ENCODE measurements at regions not wholly inside any gene's neighbourhood (a gene's known extent, or its start where the extent isn't known, plus 50 kb on each side); places are given as distances from the start of the nearest gene placed in this dataset.

DNA sequence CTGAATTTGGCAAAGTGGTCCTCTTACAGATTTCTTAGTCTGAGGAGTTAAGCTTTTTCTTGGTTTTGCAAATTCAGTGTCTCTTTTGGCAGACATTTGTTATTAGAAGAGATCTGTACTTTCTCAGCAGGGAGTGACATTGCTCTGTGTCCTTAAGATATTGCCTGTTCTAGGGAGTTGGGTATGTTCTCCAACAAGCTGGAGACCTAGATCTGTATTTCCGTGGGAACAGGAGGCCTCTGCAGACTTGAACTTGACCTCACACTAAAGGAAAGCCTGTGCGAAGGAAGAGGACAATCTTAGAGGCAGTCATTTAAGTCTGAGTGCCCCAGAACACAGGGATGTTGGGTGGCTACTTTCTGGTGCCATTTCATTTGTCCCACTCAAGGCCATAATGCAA lies 107.0 kb upstream of the ATP8B1 start:
- H3K36me3 Mint-ChIP-seq = no peaks in the 10 kb centered on the region
- TF ChIP-seq, protein P1, sequence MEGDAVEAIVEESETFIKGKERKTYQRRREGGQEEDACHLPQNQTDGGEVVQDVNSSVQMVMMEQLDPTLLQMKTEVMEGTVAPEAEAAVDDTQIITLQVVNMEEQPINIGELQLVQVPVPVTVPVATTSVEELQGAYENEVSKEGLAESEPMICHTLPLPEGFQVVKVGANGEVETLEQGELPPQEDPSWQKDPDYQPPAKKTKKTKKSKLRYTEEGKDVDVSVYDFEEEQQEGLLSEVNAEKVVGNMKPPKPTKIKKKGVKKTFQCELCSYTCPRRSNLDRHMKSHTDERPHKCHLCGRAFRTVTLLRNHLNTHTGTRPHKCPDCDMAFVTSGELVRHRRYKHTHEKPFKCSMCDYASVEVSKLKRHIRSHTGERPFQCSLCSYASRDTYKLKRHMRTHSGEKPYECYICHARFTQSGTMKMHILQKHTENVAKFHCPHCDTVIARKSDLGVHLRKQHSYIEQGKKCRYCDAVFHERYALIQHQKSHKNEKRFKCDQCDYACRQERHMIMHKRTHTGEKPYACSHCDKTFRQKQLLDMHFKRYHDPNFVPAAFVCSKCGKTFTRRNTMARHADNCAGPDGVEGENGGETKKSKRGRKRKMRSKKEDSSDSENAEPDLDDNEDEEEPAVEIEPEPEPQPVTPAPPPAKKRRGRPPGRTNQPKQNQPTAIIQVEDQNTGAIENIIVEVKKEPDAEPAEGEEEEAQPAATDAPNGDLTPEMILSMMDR (IDR thresholded peaks at IDR 0.05) = no peak
- WGBS (ENCODE audit: insufficient coverage) = 85% methylated on average over 2 of the region's 2 CpGs
- H3K4me3 Mint-ChIP-seq = no peak overlapping the region
- H3K27me3 ChIP-seq (ENCODE audit: control insufficient read depth, insufficient read depth, low read length) = no peaks in the 10 kb centered on the region
- H3K9me3 Mint-ChIP-seq = no peaks in the 10 kb centered on the region
- no peak overlapping the region for H3K27ac Mint-ChIP-seq
- no peaks in the 10 kb centered on the region for H3K4me1 ChIP-seq (ENCODE audit: control insufficient read depth, insufficient read depth, low read length)
- H3K9me3 ChIP-seq (ENCODE audit: control insufficient read depth, insufficient read depth, low read length) = no peaks in the 10 kb centered on the region
- H3K4me3 ChIP-seq (ENCODE audit: low read length) = no peak overlapping the region
- H3K36me3 ChIP-seq (ENCODE audit: control insufficient read depth, insufficient read depth, low read length) = no peaks in the 10 kb centered on the region
- intact Hi-C loops (cut with micrococcal nuclease) = no loop called here
- H3K27me3 Mint-ChIP-seq (ENCODE audit: low read depth in 2 of 2) = peaks cover 12 to 14% of the 10 kb centered on the region in 2 donors
- ATAC-seq (no peak), DNase-seq (no peak)
- H3K4me1 Mint-ChIP-seq = no peaks in the 10 kb centered on the region
- H3K27ac ChIP-seq (ENCODE audit: low read length) = no peak overlapping the region

DNA sequence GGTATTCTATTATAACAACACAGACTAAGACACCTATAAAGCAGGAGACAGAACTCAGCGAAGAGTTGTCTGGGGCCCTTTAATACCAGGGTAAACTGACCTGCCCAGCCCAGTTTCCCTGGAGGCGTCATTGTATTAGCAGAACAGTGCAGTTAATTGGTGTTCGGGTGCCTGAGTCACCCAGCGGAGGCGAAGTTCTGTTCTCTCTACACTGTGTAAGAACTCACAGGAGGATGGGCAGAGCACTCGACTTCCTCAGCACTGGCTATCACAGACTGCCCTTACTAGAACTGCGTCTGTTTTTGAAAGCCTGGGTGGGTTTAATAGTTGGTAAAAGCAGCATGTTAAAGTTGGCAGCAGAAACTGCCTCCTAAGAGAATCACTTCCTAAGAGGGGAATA lies 106.5 kb upstream of the ATP8B1 start:
- no peaks in the 10 kb centered on the region for H3K36me3 Mint-ChIP-seq
- no peaks in the 10 kb centered on the region for H3K9me3 ChIP-seq (ENCODE audit: control insufficient read depth, insufficient read depth, low read length)
- H3K27ac ChIP-seq (ENCODE audit: low read length) = no peak overlapping the region
- no peaks in the 10 kb centered on the region for H3K4me1 ChIP-seq (ENCODE audit: control insufficient read depth, insufficient read depth, low read length)
- peaks cover 12 to 14% of the 10 kb centered on the region in 2 donors for H3K27me3 Mint-ChIP-seq (ENCODE audit: low read depth in 2 of 2)
- H3K27me3 ChIP-seq (ENCODE audit: control insufficient read depth, insufficient read depth, low read length) = no peaks in the 10 kb centered on the region
- no peaks in the 10 kb centered on the region for H3K4me1 Mint-ChIP-seq
- H3K27ac Mint-ChIP-seq = no peak overlapping the region
- no peaks in the 10 kb centered on the region for H3K9me3 Mint-ChIP-seq
- no peaks in the 10 kb centered on the region for H3K36me3 ChIP-seq (ENCODE audit: control insufficient read depth, insufficient read depth, low read length)
- H3K4me3 ChIP-seq (ENCODE audit: low read length) = no peak overlapping the region
- DNase-seq = no peak
- 89% methylated on average over 6 of the region's 7 CpGs for WGBS (ENCODE audit: insufficient coverage)
- intact Hi-C loops (cut with micrococcal nuclease) = no loop called here
- TF ChIP-seq, protein P1 (IDR thresholded peaks at IDR 0.05) = no peak
- ATAC-seq = no peak
- H3K4me3 Mint-ChIP-seq = no peak overlapping the region

DNA sequence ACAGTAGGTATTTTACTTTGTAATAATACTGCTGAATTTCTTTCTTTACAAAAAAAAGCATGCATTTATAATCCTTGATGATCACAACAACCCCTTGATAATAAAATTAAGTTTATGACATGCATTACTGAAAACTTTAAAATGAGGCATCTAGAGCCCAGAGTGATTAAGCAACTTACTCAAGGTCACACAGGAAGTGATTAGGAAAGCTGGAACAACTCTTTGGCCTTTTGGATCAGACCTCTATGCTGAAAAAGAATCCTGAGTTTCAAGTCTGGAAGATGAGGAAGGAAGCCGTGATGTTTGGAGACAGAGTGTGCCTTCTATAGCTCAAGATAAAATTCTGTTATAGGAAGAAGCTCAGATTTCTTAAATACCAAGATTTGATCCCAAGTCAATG lies 105.0 kb upstream of the ATP8B1 start:
- Mint-ChIP-seq H3K4me1 (no peaks in the 10 kb centered on the region), H3K9me3 (no peaks in the 10 kb centered on the region), H3K27ac (no peak overlapping the region), H3K4me3 (no peak overlapping the region), H3K27me3 (ENCODE audit: low read depth in 2 of 2) (peaks cover 12 to 14% of the 10 kb centered on the region in 2 donors), H3K36me3 (no peaks in the 10 kb centered on the region)
- Histone ChIP-seq H3K4me3 (ENCODE audit: low read length) (no peak overlapping the region), H3K36me3 (ENCODE audit: control insufficient read depth, insufficient read depth, low read length) (no peaks in the 10 kb centered on the region), H3K27me3 (ENCODE audit: control insufficient read depth, insufficient read depth, low read length) (no peaks in the 10 kb centered on the region), H3K9me3 (ENCODE audit: control insufficient read depth, insufficient read depth, low read length) (no peaks in the 10 kb centered on the region), H3K4me1 (ENCODE audit: control insufficient read depth, insufficient read depth, low read length) (no peaks in the 10 kb centered on the region), H3K27ac (ENCODE audit: low read length) (no peak overlapping the region)
- intact Hi-C loops (cut with micrococcal nuclease) = no loop called here
- 71% methylated on average over 1 of the region's 1 CpG for WGBS (ENCODE audit: insufficient coverage)
- ATAC-seq (no peak), DNase-seq (no peak)
- TF ChIP-seq, protein P1 (IDR thresholded peaks at IDR 0.05) = no peak

DNA sequence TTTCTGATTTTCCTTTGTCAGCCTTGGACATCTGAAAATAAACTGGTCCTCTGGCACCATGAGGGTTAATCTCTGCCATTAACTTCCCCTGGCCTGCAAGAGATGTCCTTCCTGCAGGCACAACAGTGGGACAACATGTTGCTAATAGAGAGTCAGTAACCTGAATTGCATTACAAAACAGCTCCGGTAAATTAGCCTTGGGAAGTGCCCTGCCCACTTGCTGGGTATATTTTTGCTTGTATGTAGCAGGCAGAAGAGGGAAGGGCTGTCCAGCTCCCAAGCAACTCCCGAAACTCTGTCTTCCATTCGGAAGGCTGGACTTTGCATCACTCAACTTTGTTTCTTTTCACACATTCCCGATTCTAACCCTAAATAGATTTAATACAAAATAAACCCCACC lies 104.4 kb upstream of the ATP8B1 start:
- peaks cover 12 to 14% of the 10 kb centered on the region in 2 donors for H3K27me3 Mint-ChIP-seq (ENCODE audit: low read depth in 2 of 2)
- Histone ChIP-seq H3K9me3 (ENCODE audit: control insufficient read depth, insufficient read depth, low read length) (no peaks in the 10 kb centered on the region), H3K27ac (ENCODE audit: low read length) (no peak overlapping the region), H3K27me3 (ENCODE audit: control insufficient read depth, insufficient read depth, low read length) (no peaks in the 10 kb centered on the region), H3K36me3 (ENCODE audit: control insufficient read depth, insufficient read depth, low read length) (no peaks in the 10 kb centered on the region), H3K4me3 (ENCODE audit: low read length) (no peak overlapping the region), H3K4me1 (ENCODE audit: control insufficient read depth, insufficient read depth, low read length) (no peaks in the 10 kb centered on the region)
- DNase-seq (no peak), ATAC-seq (no peak)
- H3K27ac Mint-ChIP-seq = no peak overlapping the region
- 91% methylated on average over 3 of the region's 4 CpGs for WGBS (ENCODE audit: insufficient coverage)
- no peaks in the 10 kb centered on the region for H3K36me3 Mint-ChIP-seq
- TF ChIP-seq, protein P1 (IDR thresholded peaks at IDR 0.05) = no peak
- H3K9me3 Mint-ChIP-seq = no peaks in the 10 kb centered on the region
- H3K4me3 Mint-ChIP-seq = no peak overlapping the region
- intact Hi-C loops (cut with micrococcal nuclease) = no loop called here
- H3K4me1 Mint-ChIP-seq = no peaks in the 10 kb centered on the region
